ENCODE measurements at regions not wholly inside any gene's neighbourhood (a gene's known extent, or its start where the extent isn't known, plus 50 kb on each side); places are given as distances from the start of the nearest gene placed in this dataset.

- TF ChIP-seq CTCF (conservative IDR thresholded peaks at IDR 0.05 in 1 of 2, IDR thresholded peaks at IDR 0.05 in 1 of 2; ENCODE audit: extremely low read depth in 1 of 2, insufficient read depth in 1 of 2, low read depth in 1 of 2, low read length in 2 of 2) (no peak), EZH2 (IDR thresholded peaks at IDR 0.05; ENCODE audit: borderline replicate concordance, low read length) (no peak)
Observed at GRCh38 chr3:107465064-107465631, 57.6 kb upstream of the BBX start.
